IPS-18a (cell line): ENCODE measurements at regions not wholly inside any gene's neighbourhood (a gene's known extent, or its start where the extent isn't known, plus 50 kb on each side); places are given as distances from the start of the nearest gene placed in this dataset.

Source experiments
- H3K27ac ChIP-seq: one replicate; pipeline ENCODE4 v1.5.1; 2013; ENCODE audit warnings: low read length
- H3K27me3 ChIP-seq: one replicate; pipeline ENCODE4 v1.6.1; 2013; ENCODE audit warnings: mild to moderate bottlenecking, low read length; ENCODE audit not compliant: control insufficient read depth, insufficient read depth
- H3K36me3 ChIP-seq: one replicate; pipeline ENCODE4 v1.6.1; 2013; ENCODE audit warnings: low read depth, low read length; ENCODE audit not compliant: control insufficient read depth
- H3K4me1 ChIP-seq: one replicate; pipeline ENCODE4 v1.6.1; 2013; ENCODE audit warnings: low read depth, low read length; ENCODE audit not compliant: control insufficient read depth
- H3K4me3 ChIP-seq: one replicate; pipeline ENCODE4 v1.5.1; 2013; ENCODE audit warnings: low read length
- H3K9ac ChIP-seq: one replicate; pipeline ENCODE4 v1.6.1; 2013; ENCODE audit warnings: mild to moderate bottlenecking, low read length, moderate library complexity
- H3K9me3 ChIP-seq: one replicate; pipeline ENCODE4 v1.6.1; 2013; ENCODE audit warnings: low read depth, low read length; ENCODE audit not compliant: control insufficient read depth

DNA sequence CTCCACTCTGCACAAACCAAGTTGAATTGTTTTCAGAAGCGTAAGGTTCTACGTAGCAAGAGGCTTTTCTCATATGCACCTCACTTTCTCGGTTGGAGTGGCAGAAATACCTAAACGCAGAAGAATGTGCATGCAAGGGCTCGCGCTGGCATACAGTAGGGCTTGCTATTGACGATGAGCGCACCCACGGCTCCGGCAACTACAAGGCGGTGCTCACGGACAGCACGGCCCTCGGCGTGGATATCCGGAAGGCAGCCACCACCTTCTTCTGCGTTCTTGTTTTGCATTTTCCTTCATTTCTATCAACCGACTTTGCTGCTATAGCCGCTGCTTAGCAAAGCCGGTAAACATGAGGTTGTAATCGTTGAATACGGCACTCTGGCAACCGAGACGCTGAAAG lies 51.1 kb upstream of the UBE3C start:
- H3K27me3 ChIP-seq = no peaks in the 10 kb centered on the region
- H3K9me3 ChIP-seq = no peaks in the 10 kb centered on the region
- H3K27ac ChIP-seq = no peak overlapping the region
- no peaks in the 10 kb centered on the region for H3K36me3 ChIP-seq
- H3K9ac ChIP-seq = no peak overlapping the region
- no peaks in the 10 kb centered on the region for H3K4me1 ChIP-seq
- no peak overlapping the region for H3K4me3 ChIP-seq

- no peak overlapping the region for H3K4me3 ChIP-seq
- H3K9me3 ChIP-seq = no peaks in the 10 kb centered on the region
- H3K36me3 ChIP-seq = no peaks in the 10 kb centered on the region
- no peak overlapping the region for H3K27ac ChIP-seq
- H3K27me3 ChIP-seq = no peaks in the 10 kb centered on the region
- no peak overlapping the region for H3K9ac ChIP-seq
- no peaks in the 10 kb centered on the region for H3K4me1 ChIP-seq
Measured at GRCh38 chr7:157088136-157088535, 50.6 kb upstream of the UBE3C start.
